WTC11 (cell line): ENCODE measurements at regions not wholly inside any gene's neighbourhood (a gene's known extent, or its start where the extent isn't known, plus 50 kb on each side); places are given as distances from the start of the nearest gene placed in this dataset.

ENCODE experiments used
- ATAC-seq: fragments of 200-7000 bp; cut with Tn5 transposase; 2 replicates; pipeline ENCODE4 v1.10.0; 2021; ENCODE audit warnings: mild to moderate bottlenecking, moderate library complexity
- CTCF ChIA-PET: fragments of 300-600 bp; sonication (Branson Sonifier 250); formaldehyde crosslinking; loops from one replicate; lab custom pipeline; 2021; ENCODE audit warnings: antibody characterized with exemption; lab: Charles Lee
- POLR2A ChIA-PET: fragments of 350-600 bp; sonication (Branson Sonifier 250); formaldehyde crosslinking; loops from one replicate; lab custom pipeline; 2021; ENCODE audit warnings: antibody characterized with exemption; lab: Charles Lee
- DNase-seq: peaks from one replicate; pipeline ENCODE4 v3.0.0; 2021; ENCODE audit warnings: low spot score
- H3K27ac Mint-ChIP-seq: 2 replicates; pipeline ENCODE4 v1.8.0; 2021; ENCODE audit warnings: mixed read lengths
- H3K27me3 Mint-ChIP-seq: 2 replicates; pipeline ENCODE4 v1.8.0; 2021; ENCODE audit warnings: low read depth, mild to moderate bottlenecking, moderate library complexity, mixed read lengths
- H3K36me3 Mint-ChIP-seq: 2 replicates; pipeline ENCODE4 v1.8.0; 2021; ENCODE audit warnings: mixed read lengths
- H3K4me1 Mint-ChIP-seq: 2 replicates; pipeline ENCODE4 v1.8.0; 2022; ENCODE audit warnings: mixed read lengths
- H3K4me3 Mint-ChIP-seq: 2 replicates; pipeline ENCODE4 v1.8.0; 2021; ENCODE audit warnings: mild to moderate bottlenecking, moderate library complexity, mixed read lengths
- H3K9me3 Mint-ChIP-seq: 2 replicates; pipeline ENCODE4 v1.8.0; 2021; ENCODE audit warnings: mixed read lengths
- CREM ChIP-seq: sonication (generic); formaldehyde crosslinking; IDR thresholded peaks from 2 replicates; pipeline ENCODE4 v1.8.1; 2022; ENCODE audit warnings: mild to moderate bottlenecking, missing genetic modification reagents, moderate library complexity
- ERG ChIP-seq: fragments of 250-450 bp; sonication (Bioruptor Pico); IDR thresholded peaks from 2 replicates; pipeline ENCODE4 v1.8.0; 2021; ENCODE audit warnings: mild to moderate bottlenecking
- GABPB1 ChIP-seq: sonication (generic); formaldehyde crosslinking; IDR thresholded peaks from 2 replicates; pipeline ENCODE4 v1.8.1; 2023; ENCODE audit warnings: mild to moderate bottlenecking, missing genetic modification reagents
- GTF2I ChIP-seq: fragments of 250-450 bp; sonication (Bioruptor Pico); conservative IDR thresholded peaks from 2 replicates; pipeline ENCODE4 v1.4.0; 2021; ENCODE audit warnings: mild to moderate bottlenecking
- JAZF1 ChIP-seq: fragments of 250-450 bp; sonication (Bioruptor Pico); IDR thresholded peaks from 2 replicates; pipeline ENCODE4 v1.9.0; 2021; ENCODE audit warnings: moderate library complexity, mild to moderate bottlenecking, inconsistent platforms
- KAT7 ChIP-seq: sonication (generic); formaldehyde crosslinking; IDR thresholded peaks from 2 replicates; pipeline ENCODE4 v1.8.1; 2023; ENCODE audit warnings: missing genetic modification reagents, mild to moderate bottlenecking, borderline replicate concordance
- NFATC4 ChIP-seq: fragments of 250-450 bp; sonication (Bioruptor Pico); IDR thresholded peaks from 2 replicates; pipeline ENCODE4 v1.9.0; 2021; ENCODE audit warnings: mild to moderate bottlenecking
- OVOL2 ChIP-seq: fragments of 250-450 bp; sonication (Bioruptor Pico); IDR thresholded peaks from 2 replicates; pipeline ENCODE4 v1.9.0; 2021; ENCODE audit warnings: mild to moderate bottlenecking, borderline replicate concordance
- PREB ChIP-seq: sonication (generic); formaldehyde crosslinking; IDR thresholded peaks from 2 replicates; pipeline ENCODE4 v1.8.1; 2022; ENCODE audit warnings: mild to moderate bottlenecking, missing genetic modification reagents, moderate library complexity, borderline replicate concordance
- SP1 ChIP-seq: sonication (generic); formaldehyde crosslinking; conservative IDR thresholded peaks from 2 replicates; pipeline ENCODE4 v1.8.1; 2022; ENCODE audit warnings: missing genetic modification reagents
- USF1 ChIP-seq: sonication (generic); formaldehyde crosslinking; IDR thresholded peaks from 2 replicates; pipeline ENCODE4 v1.8.0; 2022; ENCODE audit warnings: mild to moderate bottlenecking, missing genetic modification reagents
- ZNF219 ChIP-seq: sonication (generic); formaldehyde crosslinking; IDR thresholded peaks from 2 replicates; pipeline ENCODE4 v1.8.0; 2023; ENCODE audit warnings: missing genetic modification reagents, mild to moderate bottlenecking, borderline replicate concordance
- ZSCAN18 ChIP-seq: fragments of 250-450 bp; sonication (Bioruptor Pico); IDR thresholded peaks from 2 replicates; pipeline ENCODE4 v2.1.2; 2022; ENCODE audit warnings: mild to moderate bottlenecking, moderate library complexity

- Mint-ChIP-seq H3K27me3 (no peaks in the 10 kb centered on the region; the same call in 1 of the 2 replicates), H3K27ac (no peak overlapping the region), H3K4me1 (peaks cover 19% of the 10 kb centered on the region)
- CTCF ChIA-PET: interaction anchor here (1.4 to 3.2 kb wide), 2 partner anchors 9 to 249 kb away, joined by 4 to 10 read pairs; no protein-coding TSS in a partner anchor
- TF ChIP-seq PREB (CRISPR knock-in tag) (no peak), ERG (CRISPR knock-in tag) (no peak), ZNF219 (CRISPR knock-in tag) (no peak), ZSCAN18 (no peak), KAT7 (CRISPR knock-in tag) (no peak)
- TF ChIP-seq, all 79 proteins: peak for 0
- Mint-ChIP-seq H3K36me3 (peaks cover 4% of the 10 kb centered on the region; the same call in 1 of the 2 replicates), H3K4me3 (no peak overlapping the region), H3K9me3 (peaks cover 18% of the 10 kb centered on the region)
- no peak for DNase-seq
- ATAC-seq: no peak
- POLR2A ChIA-PET: no interaction called here
Measured at GRCh38 chr2:45330108-45330507, 281.0 kb downstream of the SRBD1 start.

- Mint-ChIP-seq H3K27me3 (no peaks in the 10 kb centered on the region; the same call in 1 of the 2 replicates), H3K4me1 (peaks cover 19% of the 10 kb centered on the region), H3K9me3 (peaks cover 25% of the 10 kb centered on the region), H3K27ac (0 out of 2 replicates have a peak overlapping the region, but pooled peaks have one; percentile 28), H3K4me3 (no peak overlapping the region), H3K36me3 (peaks cover 5% of the 10 kb centered on the region)
- POLR2A ChIA-PET: no interaction called here
- DNase-seq (no peak), ATAC-seq (peak; percentile 53)
- CTCF ChIA-PET: interaction anchor here (0.6 to 3.2 kb wide), 3 partner anchors 8 to 343 kb away, joined by 3 to 10 read pairs (median 4); no protein-coding TSS in a partner anchor
- TF ChIP-seq SP1 (CRISPR knock-in tag) (no peak), GABPB1 (CRISPR knock-in tag) (0 out of 2 replicates have a peak, but pooled peaks have one; percentile 34)
Measured at GRCh38 chr2:45329045-45329677, 281.9 kb downstream of the SRBD1 start.

GRCh38 chr2:45328264-45328870 lies 282.7 kb downstream of the SRBD1 start:
- Mint-ChIP-seq H3K4me3 (no peak overlapping the region), H3K9me3 (peaks cover 33% of the 10 kb centered on the region), H3K36me3 (peaks cover 13% of the 10 kb centered on the region), H3K27me3 (no peaks in the 10 kb centered on the region; the same call in 1 of the 2 replicates), H3K27ac (no peak overlapping the region)
- CTCF ChIA-PET: interaction anchor here (0.7 kb wide), 1 partner anchor 26 kb away, joined by 3 read pairs; no protein-coding TSS in a partner anchor
- DNase-seq: no peak
- POLR2A ChIA-PET: no interaction called here
- no peak for TF ChIP-seq USF1 (CRISPR knock-in tag)
- no peak for TF ChIP-seq NFATC4 (CRISPR knock-in tag)
- no peak for TF ChIP-seq JAZF1
- TF ChIP-seq CREM (CRISPR knock-in tag): no peak
- no peak for TF ChIP-seq GTF2I (CRISPR knock-in tag)
- TF ChIP-seq, all 79 proteins: peak for 0
- no peak for ATAC-seq
- peaks cover 17% of the 10 kb centered on the region for H3K4me1 Mint-ChIP-seq

GRCh38 chr2:45323344-45323743 lies 287.7 kb downstream of the SRBD1 start:
- Mint-ChIP-seq H3K4me3 (no peak overlapping the region), H3K36me3 (peaks cover 16% of the 10 kb centered on the region)
- no peak for ATAC-seq
- no peak for TF ChIP-seq OVOL2 (CRISPR knock-in tag)
- TF ChIP-seq, all 79 proteins: peak for 0
- no peaks in the 10 kb centered on the region for H3K27me3 Mint-ChIP-seq
- CTCF ChIA-PET: no interaction called here
- H3K9me3 Mint-ChIP-seq: peaks cover 33% of the 10 kb centered on the region
- no peak for DNase-seq
- H3K4me1 Mint-ChIP-seq: peaks cover 10% of the 10 kb centered on the region
- H3K27ac Mint-ChIP-seq: no peak overlapping the region
- POLR2A ChIA-PET: no interaction called here
